GM18909 (cell line): ENCODE measurements at regions not wholly inside any gene's neighbourhood (a gene's known extent, or its start where the extent isn't known, plus 50 kb on each side); places are given as distances from the start of the nearest gene placed in this dataset.
A peak's percentile ranks its signal among the peaks of the same experiment; 100 is the strongest.

ENCODE experiments used
- ATAC-seq: cut with Tn5 transposase; IDR thresholded peaks from one replicate; pipeline ENCODE4 v1.9.1; 2021; ENCODE audit warnings: mild to moderate bottlenecking; ENCODE audit not compliant: unreplicated experiment, poor library complexity

- no peak for ATAC-seq
These were observed 82.1 kb upstream of the RASGRP1 start for GRCh38 chr15:38646716-38647115.

DNA sequence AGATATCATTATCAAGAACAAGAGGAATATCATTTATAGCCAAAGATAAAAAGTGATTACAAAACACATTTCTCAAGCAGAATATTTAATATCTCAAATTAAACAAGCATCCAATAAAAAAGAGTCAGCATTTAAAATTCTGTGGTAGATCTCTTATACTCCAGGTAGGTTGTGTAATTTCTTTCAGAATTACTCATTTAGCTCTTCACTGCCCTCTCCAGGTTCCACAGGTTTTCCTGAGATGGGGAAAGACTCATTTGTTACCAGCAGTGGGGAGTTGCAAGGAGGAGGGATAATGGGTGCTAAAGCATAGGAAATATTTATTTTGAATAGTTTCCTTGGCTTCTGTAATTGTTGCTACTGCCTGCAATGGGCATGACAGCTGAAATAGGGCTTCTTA lies 83.1 kb upstream of the RASGRP1 start:
- no peak for ATAC-seq

DNA sequence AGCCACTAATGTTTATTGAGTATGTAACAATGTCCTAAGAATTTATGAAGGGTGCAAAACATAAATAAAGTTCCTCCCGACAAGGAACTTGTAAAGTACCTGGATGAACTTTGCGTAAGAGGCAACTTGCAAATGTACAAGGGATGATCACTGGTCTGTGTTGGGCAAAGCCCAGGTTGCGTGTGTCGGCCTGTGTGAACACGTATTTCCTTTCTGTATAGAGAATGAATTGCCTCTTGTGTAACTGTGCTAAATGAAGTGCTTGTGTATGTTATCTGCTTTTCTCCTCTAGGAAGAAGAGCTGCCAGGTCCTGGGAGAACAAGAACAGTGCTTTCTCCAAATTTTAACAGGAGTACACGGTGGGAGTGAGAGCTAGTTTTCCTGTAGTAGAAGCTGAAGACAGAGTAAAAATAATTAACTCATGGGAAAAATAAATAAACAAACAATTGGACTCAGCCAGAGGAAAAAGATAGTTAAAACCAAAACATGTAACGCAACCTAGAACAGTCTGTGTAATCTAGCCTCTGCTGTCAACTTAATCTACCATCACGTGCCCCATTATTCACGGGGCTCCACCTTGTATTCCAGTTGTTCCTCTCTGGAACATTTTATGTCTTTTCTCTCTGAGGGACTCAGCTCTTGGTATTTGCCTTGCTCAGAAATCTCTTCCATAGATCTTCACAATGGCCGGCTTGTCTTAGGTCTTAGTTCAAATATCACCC lies 83.7 kb upstream of the RASGRP1 start:
- no peak for ATAC-seq

DNA sequence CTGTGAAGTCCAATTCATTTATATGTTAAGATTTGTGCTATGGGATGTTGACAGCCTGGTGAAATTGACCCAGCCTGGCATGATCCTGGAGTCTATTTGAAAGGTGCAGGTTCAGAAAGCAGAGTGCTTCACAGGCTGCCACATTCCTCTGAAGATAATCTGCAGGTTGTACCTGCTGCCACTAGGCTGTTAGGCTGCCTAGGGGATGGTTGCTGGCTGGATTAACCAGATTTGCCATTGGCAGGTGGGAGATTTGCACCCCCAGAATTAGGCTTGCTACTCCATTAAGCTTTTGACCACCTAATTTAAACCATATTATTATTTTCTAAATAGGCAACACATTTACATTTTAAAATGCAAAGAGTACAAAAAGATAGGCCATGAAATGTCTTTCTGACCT lies 85.8 kb upstream of the RASGRP1 start:
- ATAC-seq, result no peak

GRCh38 chr15:38650936-38651327 lies 86.3 kb upstream of the RASGRP1 start:
- ATAC-seq, result no peak

DNA sequence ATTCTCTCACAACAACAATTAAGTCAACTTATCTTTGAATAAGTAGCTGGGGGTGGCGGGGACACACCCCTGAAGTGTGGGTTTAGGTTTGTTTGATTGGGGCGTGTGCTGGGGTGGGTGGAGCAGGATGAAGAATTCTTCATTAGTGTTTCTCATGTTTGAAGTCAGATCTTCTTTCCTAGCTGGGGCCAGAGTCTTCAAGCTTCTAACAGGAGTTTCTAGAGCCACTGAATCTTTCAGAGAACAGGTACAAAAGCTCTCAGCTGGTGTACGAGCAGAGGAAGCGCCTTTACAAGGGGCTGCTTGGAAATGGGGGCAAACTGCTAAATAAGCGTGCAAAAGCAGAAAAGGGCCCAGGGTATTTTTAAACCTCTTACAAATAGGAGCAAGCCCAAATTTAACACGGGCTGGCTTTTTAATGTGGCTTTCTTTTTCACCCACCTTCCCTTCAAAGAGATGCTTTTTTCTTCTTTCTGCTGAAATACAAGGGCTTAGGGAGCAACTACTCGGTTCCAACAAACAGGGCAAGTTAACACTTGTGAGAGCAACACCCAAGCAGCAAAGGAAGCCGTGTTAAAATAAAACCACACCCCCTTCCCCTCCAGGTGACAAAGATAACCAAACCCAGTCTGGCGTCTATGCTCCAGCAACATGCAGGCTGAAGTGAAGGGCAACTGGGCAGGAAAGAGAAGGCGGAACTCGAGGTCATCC lies 86.9 kb upstream of the RASGRP1 start:
- ATAC-seq, result peak; percentile 48

DNA sequence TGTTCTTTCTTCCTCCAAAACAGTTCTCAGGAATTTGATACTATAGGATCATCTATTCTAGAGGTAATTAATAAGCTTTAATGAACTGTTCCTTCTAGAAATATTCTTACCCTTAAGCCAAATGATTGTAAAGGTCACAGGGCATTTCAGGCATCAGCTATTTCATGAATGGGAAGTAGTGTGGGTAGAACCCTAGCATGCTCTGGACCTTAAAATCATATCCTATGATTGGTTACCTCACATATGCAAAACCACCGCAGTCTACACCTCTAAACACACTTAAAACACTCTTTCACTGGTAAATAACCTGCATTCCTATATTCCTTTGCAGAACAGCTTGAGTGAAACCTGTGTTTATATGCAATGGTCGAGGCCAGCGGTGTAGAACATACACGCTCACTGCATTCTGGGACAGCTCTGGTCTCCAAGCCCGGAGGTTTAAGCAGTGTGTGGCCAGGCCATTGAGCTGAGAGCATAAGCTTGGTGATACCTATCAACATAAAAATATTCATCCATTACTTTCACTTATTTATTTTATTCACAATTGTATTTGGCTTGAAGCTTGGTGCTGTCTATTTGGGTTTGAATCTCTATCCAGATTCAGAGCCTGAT lies 87.7 kb upstream of the RASGRP1 start:
- ATAC-seq, result no peak

DNA sequence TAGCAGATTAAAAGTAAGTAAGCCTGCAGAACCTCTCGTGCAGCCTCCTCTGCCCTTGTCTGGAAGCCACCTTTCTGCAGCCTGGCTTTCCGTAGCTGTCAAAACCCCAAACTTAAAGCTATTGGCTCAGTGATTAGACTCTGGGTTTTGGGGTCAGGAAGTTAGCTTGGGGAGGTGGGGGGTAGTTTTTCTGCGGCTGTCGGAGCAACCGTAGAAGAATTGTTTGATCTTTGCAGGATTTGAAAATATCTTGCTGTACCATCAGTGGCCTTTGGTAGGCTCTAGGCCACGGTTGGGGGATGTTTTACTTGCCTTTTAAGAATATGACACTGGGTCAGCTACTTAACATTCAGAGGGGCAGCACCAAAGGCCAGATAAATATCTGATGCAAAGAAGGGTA lies 88.4 kb upstream of the RASGRP1 start:
- ATAC-seq, result peak; percentile 45

GRCh38 chr15:38658431-38658830 lies 93.8 kb upstream of the RASGRP1 start:
- no peak for ATAC-seq

DNA sequence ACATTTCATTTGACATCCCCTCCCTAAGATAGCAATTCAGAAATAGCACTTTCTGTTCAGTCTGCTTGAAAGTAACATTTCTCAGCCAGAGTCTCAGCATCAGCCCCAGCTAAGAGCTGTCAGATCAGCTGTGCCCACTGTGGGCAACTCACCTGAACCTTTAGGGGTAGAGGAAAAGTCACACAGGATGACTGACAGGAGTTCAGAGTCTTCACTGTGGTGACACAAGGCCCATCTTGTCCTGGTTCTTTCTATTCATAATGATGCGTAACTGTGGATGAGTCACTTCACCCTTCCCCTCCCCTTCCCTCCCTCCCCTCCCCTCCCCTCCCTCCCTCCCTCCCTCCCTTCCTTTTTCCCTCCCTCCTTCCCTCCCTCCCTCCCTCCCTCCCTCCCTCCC lies 96.1 kb upstream of the RASGRP1 start:
- no peak for ATAC-seq

DNA sequence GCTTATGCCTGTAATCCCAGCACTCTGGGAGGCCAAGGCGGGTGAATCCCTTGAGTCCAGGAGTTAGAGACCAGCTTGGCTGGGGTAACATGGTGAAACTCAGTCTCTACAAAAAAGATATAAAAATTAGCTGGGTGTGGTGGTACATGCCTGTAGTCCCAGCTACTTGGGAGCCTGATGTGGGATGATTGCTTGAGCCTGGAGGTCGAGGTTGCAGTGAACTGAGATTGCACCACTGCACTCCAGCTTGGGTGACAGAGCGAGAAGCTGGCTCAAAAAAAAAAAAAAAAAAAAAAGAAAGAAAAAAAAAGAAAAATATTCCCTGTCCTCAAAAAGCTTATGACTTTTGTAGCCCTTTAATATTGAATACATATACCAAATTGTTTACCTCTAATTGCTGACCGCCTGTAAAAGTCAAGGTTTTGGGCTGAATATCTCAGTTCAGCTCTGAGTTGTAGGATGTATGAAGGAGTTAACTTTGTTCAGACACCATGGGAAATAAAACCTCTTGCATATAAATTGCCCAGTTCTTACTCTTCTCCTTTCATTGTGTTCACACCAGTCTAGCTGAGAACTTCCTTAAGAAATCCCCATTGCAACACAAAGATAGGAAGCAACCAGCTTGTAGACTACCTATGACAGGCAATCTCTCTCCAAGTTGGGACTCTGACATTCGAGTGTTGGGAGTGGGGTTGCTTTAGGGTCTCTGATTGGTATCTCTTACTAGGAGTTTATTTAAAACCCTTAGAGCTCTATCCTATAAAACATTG lies 97.6 kb upstream of the RASGRP1 start:
- ATAC-seq, result no peak

GRCh38 chr15:38662805-38663204 lies 98.2 kb upstream of the RASGRP1 start:
- no peak for ATAC-seq

- no peak for ATAC-seq
These were observed 101.1 kb upstream of the RASGRP1 start for GRCh38 chr15:38665586-38666305.

GRCh38 chr15:38666865-38667510 lies 102.4 kb upstream of the RASGRP1 start:
- ATAC-seq, result no peak

DNA sequence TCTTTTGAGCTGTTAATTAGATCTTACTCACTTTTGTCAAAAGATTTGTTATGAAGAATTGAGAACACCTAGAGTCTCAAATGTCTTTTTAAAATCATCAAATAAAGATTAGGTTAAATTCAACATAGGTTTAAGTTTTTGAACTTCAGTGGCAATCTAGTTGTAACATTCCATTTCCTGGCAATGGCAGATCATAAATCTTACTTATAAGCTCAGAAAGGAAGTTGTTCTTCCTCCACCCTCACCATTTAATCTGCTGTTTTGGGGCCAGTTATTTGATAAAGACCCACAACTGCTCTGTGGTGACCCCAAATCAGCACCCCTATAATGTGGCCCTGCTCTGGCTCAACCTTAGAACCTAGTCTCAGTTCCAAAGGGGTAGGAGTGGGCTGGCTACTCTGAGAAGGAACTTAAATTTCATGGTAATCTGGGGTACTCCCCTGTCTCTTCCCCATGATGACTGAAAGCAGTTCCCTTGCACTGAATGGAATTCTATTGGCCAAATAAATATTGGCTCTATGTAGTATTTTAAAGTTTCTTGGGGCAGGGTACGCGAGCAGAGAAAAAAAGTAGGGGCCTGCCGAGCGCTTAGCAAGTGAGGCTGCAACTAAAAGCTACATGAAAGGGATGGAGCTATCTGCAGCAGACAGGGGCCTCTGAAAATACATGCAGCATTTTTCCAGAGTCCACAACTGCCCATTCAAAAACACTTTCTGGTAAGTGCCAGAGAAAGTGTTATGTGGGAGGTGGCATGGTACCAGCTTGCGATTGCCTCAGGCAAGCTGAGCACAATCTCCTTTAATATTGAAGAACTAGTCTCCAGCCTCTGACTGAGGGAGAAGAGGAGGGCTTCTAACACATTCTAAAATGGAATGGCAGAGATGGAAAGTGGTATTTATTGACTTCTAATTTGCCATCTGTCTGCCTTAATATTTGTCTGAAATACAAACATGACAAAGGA lies 103.6 kb upstream of the RASGRP1 start:
- ATAC-seq, result no peak

DNA sequence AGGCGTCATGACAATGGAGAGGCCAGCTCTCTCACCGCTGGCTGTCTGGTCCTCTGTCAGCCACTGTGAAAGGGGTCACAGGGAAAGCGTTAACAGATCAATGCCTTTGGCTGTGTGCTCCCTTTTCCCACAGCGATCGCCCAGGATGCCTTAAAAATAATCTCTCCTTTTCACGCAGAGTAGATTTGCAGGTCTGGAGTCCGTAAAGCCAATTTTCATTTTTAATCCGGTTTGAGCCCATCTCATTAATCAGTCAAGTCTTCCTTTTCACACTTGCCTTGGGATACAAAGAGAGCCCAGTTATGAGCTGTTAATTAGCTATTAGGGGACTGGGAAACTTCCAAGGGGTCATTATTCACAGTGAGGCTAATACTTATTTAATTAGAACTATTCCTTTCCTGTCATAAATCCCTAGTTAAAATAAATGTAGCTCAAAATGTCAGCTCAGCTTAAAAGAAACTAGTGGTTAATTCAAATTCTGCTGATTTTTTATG lies 104.3 kb upstream of the RASGRP1 start:
- ATAC-seq, result no peak

DNA sequence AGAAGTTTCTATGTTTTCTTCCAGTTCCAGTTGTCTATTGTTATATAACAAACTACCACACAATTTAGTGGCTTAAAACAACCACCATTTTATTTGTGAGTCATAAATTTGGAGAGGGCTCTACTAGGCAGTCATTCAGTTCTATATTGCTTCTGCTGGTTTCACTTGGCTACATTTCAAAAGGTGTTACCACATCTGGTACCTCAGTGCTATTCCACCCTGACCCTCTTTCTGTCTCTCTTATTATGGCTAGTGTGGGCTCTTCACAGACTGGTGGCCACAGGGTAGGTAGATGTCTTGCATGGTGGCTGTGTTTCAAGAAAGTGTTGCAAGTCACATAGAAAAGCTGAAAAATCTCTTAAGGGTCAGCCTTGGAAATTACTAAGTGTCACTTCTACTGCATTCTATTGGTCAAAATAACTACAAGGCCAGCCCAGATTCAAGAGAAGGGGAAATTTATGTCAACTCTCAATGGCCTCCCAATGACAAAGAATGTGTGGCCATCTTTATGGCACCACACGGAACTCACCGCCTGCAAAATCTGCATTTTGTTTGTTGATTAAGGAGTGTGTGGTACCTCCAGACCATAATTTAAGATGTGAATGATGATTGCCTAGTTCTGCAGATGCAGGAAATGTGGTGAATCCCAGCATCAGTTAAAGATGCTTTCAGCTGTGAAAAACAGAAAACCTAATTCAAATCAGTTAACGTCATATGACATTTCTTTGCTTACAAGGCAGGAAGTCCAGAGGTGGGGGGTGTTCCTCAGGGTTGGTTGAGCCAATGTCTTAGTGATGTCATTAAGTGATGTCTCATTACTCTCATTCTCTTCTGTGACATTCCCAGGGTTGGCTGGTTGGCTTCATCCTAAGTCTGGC lies 105.8 kb upstream of the RASGRP1 start:
- ATAC-seq, result peak; percentile 43

DNA sequence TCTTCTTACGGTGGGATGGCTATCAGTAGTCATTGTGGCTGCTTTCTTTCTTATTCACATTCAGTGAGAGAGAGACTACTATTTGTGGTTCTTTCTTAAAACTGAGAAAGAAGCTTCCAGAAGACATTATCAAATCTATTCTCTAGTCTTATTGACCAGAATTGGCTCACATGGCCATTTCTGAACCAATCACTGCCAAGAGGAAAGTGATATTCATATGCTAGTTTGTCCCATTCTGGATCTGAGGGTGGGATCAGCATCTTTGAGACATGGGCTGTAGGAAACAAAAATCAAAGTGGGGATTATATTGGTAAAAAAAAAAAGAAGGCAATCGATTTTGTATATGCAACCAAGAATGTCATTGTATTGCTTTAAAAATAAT lies 106.4 kb upstream of the RASGRP1 start:
- no peak for ATAC-seq
